Omental fat pad (tissue), 3 donors: ENCODE measurements at regions not wholly inside any gene's neighbourhood (a gene's known extent, or its start where the extent isn't known, plus 50 kb on each side); places are given as distances from the start of the nearest gene placed in this dataset.
"Not testable (repeated sequence)": the region's sequence is repeated elsewhere in the genome, so short reads cannot be mapped to it uniquely, and the experiment has no call there.

ENCODE experiments used
- ATAC-seq: fragments of 150-250 bp; one replicate; pipeline ENCODE4 v1.9.1; 2016; ENCODE audit warnings: mild to moderate bottlenecking, moderate library complexity; ENCODE audit not compliant: low FRiP score
- DNase-seq: peaks from one replicate; pipeline ENCODE4 v3.0.0-alpha.2; 2019; ENCODE audit warnings: low spot score
- CTCF ChIP-seq, 3 donors: fragments of 450-650 bp; IDR thresholded peaks; one replicate each; pipeline ENCODE4 v1.5.1; 2016 to 2017; ENCODE audit warnings: antibody characterized with exemption in 3 of 3, mild to moderate bottlenecking in 3 of 3, moderate library complexity in 2 of 3

GRCh38 chr5:119966028-119966427 is 336.7 kb downstream of the FAM170A start:
- no peak for ATAC-seq

GRCh38 chr5:119968690-119969089 is 339.3 kb downstream of the FAM170A start:
- DNase-seq (no peak), ATAC-seq (no peak)
- TF ChIP-seq CTCF (IDR thresholded peaks at IDR 0.05) = no peak

More at GRCh38 chr5:119966028-119966427, 336.7 kb downstream of the FAM170A start:
- no peak for TF ChIP-seq CTCF (IDR thresholded peaks at IDR 0.05)
- DNase-seq = no peak

GRCh38 chr5:119987077-119987476 is 357.7 kb downstream of the FAM170A start:
- ATAC-seq, DNase-seq: not testable (repeated sequence)

GRCh38 chr5:119991625-119992024 is 362.3 kb downstream of the FAM170A start:
- no peak for ATAC-seq
- DNase-seq = no peak
- no peak for TF ChIP-seq CTCF (IDR thresholded peaks at IDR 0.05)

- DNase-seq (no peak), ATAC-seq (no peak)
- no peak for TF ChIP-seq CTCF (IDR thresholded peaks at IDR 0.05)
These were observed 366.8 kb downstream of the FAM170A start for GRCh38 chr5:119996128-119996527.

GRCh38 chr5:120007598-120007997 is 378.2 kb downstream of the FAM170A start:
- DNase-seq (no peak), ATAC-seq (no peak)
- no peak for TF ChIP-seq CTCF (IDR thresholded peaks at IDR 0.05)

- ATAC-seq (no peak), DNase-seq (no peak)
- no peak for TF ChIP-seq CTCF (IDR thresholded peaks at IDR 0.05)
These were observed 383.1 kb downstream of the FAM170A start for GRCh38 chr5:120012431-120012830.

- DNase-seq (no peak), ATAC-seq (no peak)
- TF ChIP-seq CTCF (IDR thresholded peaks at IDR 0.05) = no peak
These were observed 385.2 kb downstream of the FAM170A start for GRCh38 chr5:120014535-120014934.
